ENCODE measurements at regions not wholly inside any gene's neighbourhood (a gene's known extent, or its start where the extent isn't known, plus 50 kb on each side); places are given as distances from the start of the nearest gene placed in this dataset.
"Not testable (repeated sequence)": the region's sequence is repeated elsewhere in the genome, so short reads cannot be mapped to it uniquely, and the experiment has no call there.

DNA sequence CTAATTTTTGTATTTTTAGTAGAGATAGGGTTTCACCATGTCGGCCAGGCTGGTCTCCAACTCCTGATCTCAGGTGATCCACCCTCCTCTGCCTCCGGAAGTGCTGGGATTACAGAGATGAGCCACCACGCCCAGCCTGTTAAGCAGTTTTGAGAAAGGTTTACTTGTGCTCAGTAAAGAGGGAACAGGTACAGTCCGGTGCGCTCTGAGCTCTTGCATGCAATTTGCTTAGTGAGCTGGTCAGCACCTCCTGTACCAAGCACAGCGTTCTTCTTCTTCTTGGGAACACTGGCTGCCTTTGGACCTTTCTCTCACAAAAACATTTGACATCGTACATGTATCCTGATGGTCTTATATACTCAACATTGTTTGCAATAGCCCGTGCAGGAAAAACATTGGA lies 118.3 kb downstream of the AKR1D1 start:
- Histone ChIP-seq H3K9me3 (replicated peaks in 1 of 11) (peaks cover 0 to 4% (median 2%) of the 10 kb centered on the region in 11 experiments; a peak in 5 of 22 replicates), H3K4me2 (peak overlapping the region in 2 of 11 experiments; percentile 43 to 55; a peak in 4 of 22 replicates), H4K20me1 (no peaks in the 10 kb centered on the region), H3K27me3 (no peaks in the 10 kb centered on the region), H3K4me1 (peaks cover 0 to 36% (median 0%) of the 10 kb centered on the region in 10 experiments; a peak in 5 of 20 replicates), H3K9ac (no peak overlapping the region), H3K4me3 (no peak overlapping the region), H3K27ac (no peak overlapping the region), H3K36me3 (no peaks in the 10 kb centered on the region)
- TF ChIP-seq Cebpa-rat (IDR thresholded peaks at IDR 0.05) = no peak

DNA sequence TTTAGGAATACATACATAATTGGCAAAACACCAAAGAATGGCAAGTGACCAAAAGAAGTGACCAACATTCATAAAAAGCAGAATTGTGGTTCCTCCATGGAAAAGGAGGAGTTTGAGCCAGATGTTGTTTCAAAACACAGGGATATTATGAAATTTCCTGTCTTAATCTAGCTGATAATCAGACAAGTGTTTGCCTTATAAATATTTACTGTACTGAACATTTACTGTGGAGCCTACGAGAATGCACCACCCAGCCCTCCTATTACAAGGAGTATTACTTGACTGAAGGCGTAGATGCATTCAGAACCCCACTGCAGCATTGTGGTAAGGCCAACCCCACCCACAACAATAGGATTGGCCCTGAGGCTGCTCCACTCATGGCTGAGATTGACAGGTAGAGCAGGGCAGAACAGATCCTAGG lies 118.9 kb downstream of the AKR1D1 start:
- Histone ChIP-seq H3K36me3 (no peaks in the 10 kb centered on the region), H3K27ac (no peak overlapping the region), H3K4me2 (peak overlapping the region in 2 of 11 experiments; percentile 43 to 55; a peak in 4 of 22 replicates), H3K27me3 (no peaks in the 10 kb centered on the region), H3K4me3 (no peak overlapping the region), H3K9me3 (replicated peaks in 1 of 11) (no peaks in the 10 kb centered on the region), H3K4me1 (peaks cover 0 to 36% (median 0%) of the 10 kb centered on the region in 10 experiments; a peak in 5 of 20 replicates), H4K20me1 (no peaks in the 10 kb centered on the region), H3K9ac (no peak overlapping the region)
- no peak for TF ChIP-seq Cebpa-rat (IDR thresholded peaks at IDR 0.05)

DNA sequence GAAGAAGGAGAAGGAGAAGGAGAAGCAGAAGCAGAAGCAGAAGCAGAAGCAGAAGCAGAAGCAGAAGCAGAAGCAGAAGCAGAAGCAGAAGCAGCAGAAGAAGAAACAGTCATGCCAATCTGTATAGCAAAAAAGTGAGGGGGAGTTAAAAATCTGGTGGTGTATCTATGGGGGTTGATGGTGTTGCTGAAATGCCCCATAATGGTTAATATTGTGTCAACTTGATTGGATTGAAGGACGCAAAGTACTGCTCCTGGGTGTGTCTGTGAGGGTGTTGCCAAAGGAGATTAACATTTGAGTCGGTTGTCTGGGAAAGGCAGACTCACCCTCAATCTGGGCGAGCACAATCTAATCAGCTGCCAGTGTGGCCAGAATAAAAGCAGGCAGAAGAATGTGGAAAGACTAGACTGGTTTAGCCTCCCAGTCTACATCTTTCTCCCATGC lies 120.3 kb downstream of the AKR1D1 start:
- Histone ChIP-seq H3K4me1 (peaks cover 0 to 36% (median 0%) of the 10 kb centered on the region in 10 experiments; a peak in 5 of 20 replicates), H3K27ac (peak overlapping the region in 2 of 11 experiments; percentile 43 to 52; a peak in 3 of 22 replicates), H3K4me2 (peak overlapping the region in 2 of 11 experiments; percentile 55 to 64; a peak in 4 of 22 replicates)
- H3K9me3 ChIP-seq (replicated peaks in 1 of 11); H3K36me3 ChIP-seq; H3K9ac ChIP-seq; H3K27me3 ChIP-seq; H3K4me3 ChIP-seq; H4K20me1 ChIP-seq: not testable (repeated sequence)

DNA sequence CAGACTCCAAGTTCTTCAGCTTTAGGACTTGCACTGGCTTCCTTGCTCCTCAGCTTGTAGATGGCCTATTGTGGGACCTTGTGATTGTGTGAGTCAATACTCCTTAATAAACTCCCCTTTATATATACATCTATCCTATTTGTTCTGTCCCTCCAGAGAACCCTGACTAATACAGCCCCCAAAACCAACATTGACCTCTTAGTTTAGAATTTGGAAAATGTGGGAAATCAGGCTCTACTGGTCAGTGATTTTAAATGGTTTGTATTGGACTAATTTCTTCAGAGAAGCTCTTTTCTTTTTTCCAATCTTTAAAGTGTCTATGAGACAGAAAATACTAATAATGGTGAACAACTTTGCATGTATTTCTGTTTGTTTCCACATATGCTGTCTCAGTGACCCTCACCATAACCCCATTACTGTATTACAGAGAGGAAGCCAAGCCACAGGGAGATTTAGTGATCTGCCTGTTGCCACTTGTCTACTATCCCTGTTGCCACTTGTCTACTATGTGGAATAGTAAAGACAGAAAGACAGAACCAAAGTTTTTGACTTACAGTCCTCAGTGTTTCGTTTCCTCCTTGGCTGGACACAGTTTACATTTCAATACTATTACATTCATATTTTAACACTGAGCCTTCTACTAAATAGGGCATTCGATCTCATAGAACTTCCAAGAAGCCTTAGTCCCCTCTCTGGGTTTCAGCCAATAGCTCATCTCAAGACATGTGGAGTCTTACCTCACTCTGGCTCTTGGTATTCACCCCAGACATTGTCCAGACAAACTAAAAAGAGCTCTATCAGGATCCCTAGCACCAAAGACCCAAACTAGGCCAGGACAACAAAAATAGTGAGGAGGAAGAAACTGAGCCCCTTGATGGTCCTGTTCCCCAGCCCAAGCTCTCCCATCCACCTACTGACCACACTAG lies 121.0 kb downstream of the AKR1D1 start:
- no peaks in the 10 kb centered on the region for H4K20me1 ChIP-seq

DNA sequence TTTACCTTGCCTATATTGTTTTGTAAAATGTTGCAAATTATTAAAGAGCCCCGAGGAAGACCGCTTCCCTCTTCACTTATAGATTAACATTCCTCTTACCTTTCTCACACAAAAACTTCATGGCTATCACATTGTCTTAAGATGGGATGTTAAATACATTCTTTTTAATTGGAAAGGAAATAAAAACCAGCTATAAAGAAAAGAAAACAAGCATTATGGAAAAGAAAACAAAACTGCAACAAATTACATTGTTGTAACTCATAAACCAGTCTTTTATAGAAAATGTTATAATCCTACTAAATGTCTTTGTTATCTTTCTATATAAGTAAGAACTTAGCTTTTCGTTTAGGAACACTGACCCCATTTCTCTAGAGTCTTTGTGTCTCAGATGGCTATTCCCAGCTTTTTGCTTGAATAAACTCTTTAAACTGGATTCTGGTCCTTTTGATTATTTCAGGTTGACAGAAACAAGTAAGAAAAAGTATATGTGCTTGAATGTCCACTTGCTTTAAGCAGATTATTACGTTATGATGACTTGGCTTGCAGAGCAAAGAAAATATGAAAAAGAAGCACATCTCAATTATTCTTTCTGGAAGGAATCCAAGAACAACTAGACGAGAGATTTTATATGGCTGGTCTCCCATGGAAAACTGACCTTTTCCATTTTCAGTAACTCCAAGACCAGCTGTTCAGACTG lies 128.2 kb downstream of the AKR1D1 start:
- H3K4me1 ChIP-seq = peaks cover 0 to 13% (median 0%) of the 10 kb centered on the region in 10 experiments; a peak in 6 of 20 replicates
- H3K27ac ChIP-seq = no peak overlapping the region
- no peak for TF ChIP-seq Cebpa-rat (IDR thresholded peaks at IDR 0.05)
- no peak overlapping the region for H3K9ac ChIP-seq
- H4K20me1 ChIP-seq = no peaks in the 10 kb centered on the region
- no peaks in the 10 kb centered on the region for H3K27me3 ChIP-seq
- peaks cover 0 to 11% (median 7%) of the 10 kb centered on the region in 11 experiments; a peak in 13 of 22 replicates for H3K9me3 ChIP-seq (replicated peaks in 1 of 11)
- H3K4me3 ChIP-seq = no peak overlapping the region
- no peak overlapping the region for H3K4me2 ChIP-seq
- no peaks in the 10 kb centered on the region for H3K36me3 ChIP-seq

More for the DNA sequence above, 121.0 kb downstream of the AKR1D1 start:
- no peak overlapping the region for H3K9ac ChIP-seq
- H3K27ac ChIP-seq = peak overlapping the region in 2 of 11 experiments; percentile 43 to 52; a peak in 3 of 22 replicates
- H3K4me3 ChIP-seq = no peak overlapping the region
- H3K4me1 ChIP-seq = peaks cover 0 to 36% (median 0%) of the 10 kb centered on the region in 10 experiments; a peak in 5 of 20 replicates
- no peaks in the 10 kb centered on the region for H3K9me3 ChIP-seq (replicated peaks in 1 of 11)
- H3K4me2 ChIP-seq = peak overlapping the region in 2 of 11 experiments; percentile 55 to 64; a peak in 4 of 22 replicates
- TF ChIP-seq Cebpa-rat (IDR thresholded peaks at IDR 0.05) = no peak
- no peaks in the 10 kb centered on the region for H3K36me3 ChIP-seq
- H3K27me3 ChIP-seq = no peaks in the 10 kb centered on the region

DNA sequence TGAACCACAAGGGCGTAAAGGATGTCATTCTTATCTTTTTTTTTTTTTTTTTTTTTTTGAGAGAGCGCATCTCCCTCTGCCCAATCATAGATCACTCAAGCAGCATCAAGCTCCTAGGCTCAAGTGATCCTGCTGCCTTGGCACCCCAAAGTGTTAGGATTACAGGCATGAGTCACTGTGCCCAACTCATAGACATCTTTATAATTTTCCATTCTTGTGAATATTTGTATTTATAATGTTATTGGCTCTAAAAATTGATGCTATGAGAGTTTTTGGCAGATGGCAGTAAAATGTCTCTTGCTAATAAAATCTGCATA lies 128.7 kb downstream of the AKR1D1 start:
- peaks cover 0 to 16% (median 11%) of the 10 kb centered on the region in 11 experiments; a peak in 13 of 22 replicates for H3K9me3 ChIP-seq (replicated peaks in 1 of 11)
- H3K9ac ChIP-seq = no peak overlapping the region
- no peak overlapping the region for H3K4me2 ChIP-seq
- no peaks in the 10 kb centered on the region for H3K36me3 ChIP-seq
- no peak for TF ChIP-seq Cebpa-rat (IDR thresholded peaks at IDR 0.05)
- no peak overlapping the region for H3K27ac ChIP-seq
- H3K27me3 ChIP-seq = no peaks in the 10 kb centered on the region
- peaks cover 0 to 13% (median 0%) of the 10 kb centered on the region in 10 experiments; a peak in 6 of 20 replicates for H3K4me1 ChIP-seq
- H3K4me3 ChIP-seq = no peak overlapping the region
- no peaks in the 10 kb centered on the region for H4K20me1 ChIP-seq

DNA sequence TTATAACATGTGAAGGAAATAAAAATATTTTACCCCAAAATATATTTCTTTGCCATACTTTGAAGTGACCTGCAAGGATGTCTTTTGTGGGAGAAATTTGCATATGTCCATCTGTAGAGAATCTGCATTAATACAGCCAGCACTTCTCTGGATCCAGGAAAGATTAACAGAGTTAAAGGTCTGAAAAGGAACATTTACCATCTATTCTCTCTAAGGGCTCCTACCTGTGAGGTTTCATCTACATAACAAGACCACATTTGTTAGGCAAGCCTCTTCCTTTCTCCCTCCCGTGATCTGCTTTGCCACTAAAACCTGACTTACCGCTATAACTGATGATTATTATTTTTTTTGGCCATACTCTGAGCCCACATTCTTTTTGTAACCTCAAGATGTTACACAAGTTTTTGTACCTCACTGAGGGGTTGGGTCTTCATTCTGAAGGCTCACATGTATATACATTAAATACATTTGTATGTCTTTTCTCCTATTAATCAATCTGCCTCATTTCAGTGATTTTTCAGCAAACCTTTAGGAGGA lies 129.4 kb downstream of the AKR1D1 start:
- H3K4me2 ChIP-seq = no peak overlapping the region
- H3K27me3 ChIP-seq = no peaks in the 10 kb centered on the region
- H3K4me3 ChIP-seq = no peak overlapping the region
- H3K36me3 ChIP-seq = no peaks in the 10 kb centered on the region
- peaks cover 0 to 17% (median 11%) of the 10 kb centered on the region in 11 experiments; a peak in 13 of 22 replicates for H3K9me3 ChIP-seq (replicated peaks in 1 of 11)
- no peak overlapping the region for H3K9ac ChIP-seq
- H4K20me1 ChIP-seq = no peaks in the 10 kb centered on the region
- TF ChIP-seq Cebpa-rat (IDR thresholded peaks at IDR 0.05) = no peak
- H3K4me1 ChIP-seq = peaks cover 0 to 13% (median 0%) of the 10 kb centered on the region in 10 experiments; a peak in 6 of 20 replicates
- no peak overlapping the region for H3K27ac ChIP-seq

DNA sequence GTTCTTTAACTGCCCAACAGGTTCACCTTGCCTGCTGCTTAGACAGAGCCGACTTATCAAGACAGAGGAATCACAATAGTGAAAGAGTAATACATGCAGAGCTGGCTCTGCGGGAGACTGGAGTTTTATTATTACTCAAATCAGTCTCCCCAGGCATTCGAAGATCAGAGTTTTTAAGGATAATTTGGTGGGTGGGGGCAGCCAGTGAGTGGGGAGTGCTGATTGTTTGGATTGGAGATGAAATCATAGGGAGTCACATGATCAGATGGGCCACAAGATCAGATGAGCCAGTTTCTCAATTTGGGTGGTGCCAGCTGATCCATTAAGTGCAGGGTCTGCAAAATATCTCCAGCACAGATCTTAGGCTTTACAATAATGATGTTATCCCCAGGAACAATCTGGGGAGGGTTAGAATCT lies 131.3 kb downstream of the AKR1D1 start:
- H3K9me3 ChIP-seq (replicated peaks in 1 of 11) = peaks cover 0 to 17% (median 11%) of the 10 kb centered on the region in 11 experiments; a peak in 13 of 22 replicates
- H3K4me2 ChIP-seq = peak overlapping the region in 3 of 11 experiments; percentile 19 to 31 (median 25); a peak in 5 of 22 replicates
- no peaks in the 10 kb centered on the region for H3K36me3 ChIP-seq
- peak overlapping the region in 1 of 11 experiments; percentile 25; a peak in 2 of 22 replicates for H3K27ac ChIP-seq
- H3K4me1 ChIP-seq = peaks cover 0 to 13% (median 0%) of the 10 kb centered on the region in 10 experiments; a peak in 6 of 20 replicates
- no peaks in the 10 kb centered on the region for H3K27me3 ChIP-seq
- H4K20me1 ChIP-seq = no peaks in the 10 kb centered on the region
- H3K4me3 ChIP-seq = no peak overlapping the region
- TF ChIP-seq Cebpa-rat (IDR thresholded peaks at IDR 0.05) = no peak
- H3K9ac ChIP-seq = no peak overlapping the region
